Trophoblast cell (in vitro differentiated cells and primary cell): ENCODE measurements at regions not wholly inside any gene's neighbourhood (a gene's known extent, or its start where the extent isn't known, plus 50 kb on each side); places are given as distances from the start of the nearest gene placed in this dataset.
A peak's percentile ranks its signal among the peaks of the same experiment; 100 is the strongest.

ENCODE experiments used
- DNase-seq, 2 donors: peaks; one replicate each; pipeline ENCODE4 v3.0.0-alpha.2; 2016
- H2AFZ ChIP-seq: 2 replicates; pipeline ENCODE4 v1.6.1; 2013; ENCODE audit warnings: low read length, moderate library complexity, mild to moderate bottlenecking; ENCODE audit not compliant: insufficient read depth, poor library complexity
- H2AK5ac ChIP-seq: 2 replicates; pipeline ENCODE4 v1.6.1; 2013; ENCODE audit warnings: mild to moderate bottlenecking, low read length
- H2BK120ac ChIP-seq: 2 replicates; pipeline ENCODE4 v1.6.1; 2013; ENCODE audit warnings: low read length, mild to moderate bottlenecking, moderate library complexity; ENCODE audit not compliant: insufficient read depth, poor library complexity
- H2BK12ac ChIP-seq: 2 replicates; pipeline ENCODE4 v1.6.1; 2013; ENCODE audit warnings: mild to moderate bottlenecking, low read length, moderate library complexity
- H2BK5ac ChIP-seq: 2 replicates; pipeline ENCODE4 v1.6.1; 2013; ENCODE audit warnings: low read length, low read depth, moderate library complexity, mild to moderate bottlenecking; ENCODE audit not compliant: poor library complexity
- H3K14ac ChIP-seq: 2 replicates; pipeline ENCODE4 v1.6.1; 2013; ENCODE audit warnings: mild to moderate bottlenecking, low read length
- H3K18ac ChIP-seq: 2 replicates; pipeline ENCODE4 v1.6.1; 2013; ENCODE audit warnings: mild to moderate bottlenecking, low read length
- H3K23ac ChIP-seq: 2 replicates; pipeline ENCODE4 v1.6.1; 2013; ENCODE audit warnings: low read length
- H3K27ac ChIP-seq: 2 replicates; pipeline ENCODE4 v1.5.1; 2013; ENCODE audit warnings: low read depth, mild to moderate bottlenecking, inconsistent platforms, low read length, moderate library complexity
- H3K27me3 ChIP-seq: 2 replicates; pipeline ENCODE4 v1.6.1; 2013; ENCODE audit warnings: inconsistent platforms, mild to moderate bottlenecking, low read length, moderate library complexity; ENCODE audit not compliant: insufficient read depth
- H3K36me3 ChIP-seq, 2 experiments: 1 replicate in 1 of 2; 2 replicates in 1 of 2; pipeline ENCODE4 v1.6.1; 2013; ENCODE audit warnings: low read length in 2 of 2, mild to moderate bottlenecking in 2 of 2, moderate library complexity in 1 of 2; ENCODE audit not compliant: insufficient read depth in 2 of 2, control insufficient read depth in 1 of 2
- H3K4ac ChIP-seq: 2 replicates; pipeline ENCODE4 v1.6.1; 2013; ENCODE audit warnings: low read depth, mild to moderate bottlenecking, low read length, moderate library complexity
- H3K4me1 ChIP-seq, 2 experiments: 1 replicate in 1 of 2; 2 replicates in 1 of 2; pipeline ENCODE4 v1.6.1; 2013; ENCODE audit warnings: low read length in 2 of 2, mild to moderate bottlenecking in 2 of 2, moderate library complexity in 1 of 2; ENCODE audit not compliant: insufficient read depth in 2 of 2, control insufficient read depth in 1 of 2
- H3K4me2 ChIP-seq: 2 replicates; pipeline ENCODE4 v1.6.1; 2013; ENCODE audit warnings: inconsistent platforms, mild to moderate bottlenecking, low read length, moderate library complexity
- H3K4me3 ChIP-seq: 2 replicates; pipeline ENCODE4 v1.5.1; 2013; ENCODE audit warnings: mild to moderate bottlenecking, low read depth, low read length, inconsistent platforms
- H3K79me1 ChIP-seq: one replicate; pipeline ENCODE4 v1.6.1; 2013; ENCODE audit warnings: low read length
- H3K79me2 ChIP-seq: 2 replicates; pipeline ENCODE4 v1.6.1; 2013; ENCODE audit warnings: low read length, mild to moderate bottlenecking; ENCODE audit not compliant: control insufficient read depth, insufficient read depth, poor library complexity
- H3K9ac ChIP-seq: 2 replicates; pipeline ENCODE4 v1.6.1; 2013; ENCODE audit warnings: mild to moderate bottlenecking, low read length
- H3K9me3 ChIP-seq: 2 replicates; pipeline ENCODE4 v1.6.1; 2013; ENCODE audit warnings: low read depth, mild to moderate bottlenecking, control low read depth, inconsistent platforms, low read length; ENCODE audit not compliant: insufficient read depth
- H4K12ac ChIP-seq: 2 replicates; pipeline ENCODE4 v1.6.1; 2013; ENCODE audit warnings: low read depth, mild to moderate bottlenecking, low read length, moderate library complexity
- H4K8ac ChIP-seq: 2 replicates; pipeline ENCODE4 v1.6.1; 2013; ENCODE audit warnings: low read depth, mild to moderate bottlenecking, low read length, moderate library complexity
- H4K91ac ChIP-seq: one replicate; pipeline ENCODE4 v1.6.1; 2013; ENCODE audit warnings: low read depth, mild to moderate bottlenecking, low read length, moderate library complexity
- WGBS: extraction: QIAGEN DNeasy Blood & Tissue Kit; methylation state at CpG from one replicate; pipeline ENCODE4 v1.1.7; 2013; ENCODE audit warnings: missing lambda C conversion rate; ENCODE audit not compliant: insufficient read length, insufficient coverage; ENCODE audit errors: extremely low coverage; 5-methylcytosine and 5-hydroxymethylcytosine counted together

DNA sequence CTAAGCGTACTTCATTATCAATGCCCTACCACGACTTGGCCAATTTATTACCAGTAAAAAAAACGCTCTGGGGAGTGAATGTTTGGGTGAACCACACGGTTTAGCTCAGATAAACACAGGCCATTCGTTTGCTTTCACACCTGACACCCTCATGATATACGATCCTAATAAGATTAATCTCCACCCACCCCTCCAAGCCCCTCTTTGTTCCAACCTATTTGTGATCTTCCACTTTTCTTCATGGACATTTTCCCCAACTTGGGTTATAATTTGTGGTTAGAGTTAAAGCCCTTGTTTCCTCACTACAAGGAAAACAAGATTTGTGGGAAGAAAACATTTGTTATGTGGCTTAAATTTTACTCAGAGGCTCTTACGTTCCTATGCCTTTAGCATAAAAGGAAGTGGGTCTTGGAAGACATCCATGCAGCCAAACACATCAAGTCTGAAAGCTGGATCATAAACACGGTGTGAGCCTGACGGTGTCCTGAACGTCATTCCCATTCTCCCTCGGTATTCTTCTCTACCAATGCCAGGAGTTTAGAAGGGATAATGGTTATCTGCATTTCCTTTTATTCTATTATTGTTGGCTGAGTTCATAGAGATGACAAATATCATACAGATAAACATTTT, 518.9 kb downstream of the NR2F2 start:
- no peak overlapping the region for H3K23ac ChIP-seq
- H3K4ac ChIP-seq, result no peak overlapping the region
- no peak overlapping the region for H2AFZ ChIP-seq
- no peak overlapping the region for H4K91ac ChIP-seq
- no CpG with 5 or more reads among the region's 11 CpGs for WGBS
- H2BK12ac ChIP-seq, result no peak overlapping the region
- H2AK5ac ChIP-seq, result no peak overlapping the region
- no peaks in the 10 kb centered on the region for H3K9me3 ChIP-seq
- H4K8ac ChIP-seq, result no peak overlapping the region
- no peaks in the 10 kb centered on the region for H3K4me1 ChIP-seq
- no peaks in the 10 kb centered on the region for H3K79me1 ChIP-seq
- no peak overlapping the region for H4K12ac ChIP-seq
- DNase-seq, result no peak
- no peak overlapping the region for H3K9ac ChIP-seq
- H3K27ac ChIP-seq, result no peak overlapping the region
- no peak overlapping the region for H2BK120ac ChIP-seq
- no peaks in the 10 kb centered on the region for H3K79me2 ChIP-seq
- H3K14ac ChIP-seq, result no peak overlapping the region
- H3K27me3 ChIP-seq, result no peaks in the 10 kb centered on the region
- H3K18ac ChIP-seq, result no peak overlapping the region
- no peak overlapping the region for H2BK5ac ChIP-seq
- H3K4me3 ChIP-seq, result no peak overlapping the region
- no peaks in the 10 kb centered on the region for H3K36me3 ChIP-seq
- no peak overlapping the region for H3K4me2 ChIP-seq

DNA sequence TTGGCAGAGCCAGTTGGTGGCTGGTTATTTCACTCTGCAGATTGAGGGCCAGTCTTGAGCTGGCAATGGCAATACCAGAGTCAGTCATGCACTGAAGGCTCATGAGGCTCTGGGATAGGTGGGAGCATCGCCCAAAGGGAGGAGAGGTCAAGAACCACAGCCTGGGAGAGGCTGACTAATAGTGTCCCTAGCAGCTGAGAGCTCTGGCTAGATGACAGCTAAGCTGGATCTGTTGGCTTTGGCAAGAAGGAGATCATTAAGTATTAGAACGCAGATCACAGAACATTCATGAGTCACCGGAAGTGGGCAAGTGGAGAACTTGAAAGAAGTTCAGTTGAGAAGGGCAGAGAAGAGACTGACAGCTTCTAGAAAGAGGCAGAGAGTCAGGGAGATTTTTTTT, 521.1 kb downstream of the NR2F2 start:
- Histone ChIP-seq H3K9me3 (no peaks in the 10 kb centered on the region), H3K4ac (no peak overlapping the region), H3K4me1 (no peaks in the 10 kb centered on the region), H3K27ac (no peak overlapping the region), H3K79me1 (no peaks in the 10 kb centered on the region), H3K79me2 (no peaks in the 10 kb centered on the region), H3K23ac (no peak overlapping the region), H3K14ac (no peak overlapping the region), H2AK5ac (no peak overlapping the region), H3K27me3 (no peaks in the 10 kb centered on the region), H4K91ac (no peak overlapping the region), H3K4me2 (no peak overlapping the region), H3K18ac (no peak overlapping the region), H2BK5ac (no peak overlapping the region), H3K9ac (no peak overlapping the region), H2BK120ac (no peak overlapping the region), H4K8ac (no peak overlapping the region), H3K36me3 (no peaks in the 10 kb centered on the region), H4K12ac (no peak overlapping the region), H3K4me3 (no peak overlapping the region), H2BK12ac (no peak overlapping the region), H2AFZ (no peak overlapping the region)
- WGBS, result no CpG with 5 or more reads among the region's 3 CpGs
- DNase-seq, result no peak

GRCh38 chr15:96858694-96859093, 528.2 kb downstream of the NR2F2 start:
- no peak overlapping the region for H3K9ac ChIP-seq
- H3K23ac ChIP-seq, result no peak overlapping the region
- no peak overlapping the region for H2AK5ac ChIP-seq
- H2BK5ac ChIP-seq, result no peak overlapping the region
- no peak overlapping the region for H3K4me3 ChIP-seq
- no peak overlapping the region for H4K12ac ChIP-seq
- no peak overlapping the region for H4K91ac ChIP-seq
- H3K18ac ChIP-seq, result no peak overlapping the region
- H3K4ac ChIP-seq, result no peak overlapping the region
- WGBS, result no CpG with 5 or more reads among the region's 9 CpGs
- no peak for DNase-seq
- H3K4me1 ChIP-seq, result no peaks in the 10 kb centered on the region
- H3K27me3 ChIP-seq, result no peaks in the 10 kb centered on the region
- H2BK12ac ChIP-seq, result no peak overlapping the region
- H4K8ac ChIP-seq, result no peak overlapping the region
- no peaks in the 10 kb centered on the region for H3K9me3 ChIP-seq
- no peaks in the 10 kb centered on the region for H3K36me3 ChIP-seq
- no peaks in the 10 kb centered on the region for H3K79me1 ChIP-seq
- H3K79me2 ChIP-seq, result no peaks in the 10 kb centered on the region
- no peak overlapping the region for H2BK120ac ChIP-seq
- H3K14ac ChIP-seq, result no peak overlapping the region
- no peak overlapping the region for H3K4me2 ChIP-seq
- H2AFZ ChIP-seq, result no peak overlapping the region
- no peak overlapping the region for H3K27ac ChIP-seq

DNA sequence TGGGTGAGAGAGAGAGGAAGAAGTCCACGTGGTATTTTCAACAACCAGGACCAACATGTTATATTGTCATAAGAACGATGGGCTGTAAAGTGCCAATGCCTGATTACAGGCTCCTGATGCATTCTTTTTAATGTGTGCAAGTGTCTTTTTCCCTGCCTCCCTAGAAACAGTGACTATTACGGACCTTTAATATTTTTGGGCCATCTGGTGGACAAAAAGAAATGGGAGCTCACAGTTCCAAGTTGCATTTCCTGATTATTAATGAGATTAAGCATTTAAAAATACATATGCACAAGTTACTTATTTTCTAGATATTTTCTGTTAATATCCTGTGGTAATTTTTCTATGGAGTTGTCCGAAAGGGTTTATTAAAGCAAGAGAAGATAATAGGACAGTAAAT, 530.2 kb downstream of the NR2F2 start:
- Histone ChIP-seq H3K27ac (no peak overlapping the region), H3K18ac (no peak overlapping the region), H3K79me1 (no peaks in the 10 kb centered on the region), H3K23ac (no peak overlapping the region), H2BK5ac (no peak overlapping the region), H3K9me3 (no peaks in the 10 kb centered on the region), H3K4me2 (no peak overlapping the region), H3K4ac (no peak overlapping the region), H3K79me2 (no peaks in the 10 kb centered on the region), H2BK12ac (no peak overlapping the region), H4K91ac (no peak overlapping the region), H3K27me3 (no peaks in the 10 kb centered on the region), H3K36me3 (no peaks in the 10 kb centered on the region), H2AFZ (no peak overlapping the region), H3K9ac (no peak overlapping the region), H4K12ac (no peak overlapping the region), H3K4me3 (no peak overlapping the region), H3K14ac (no peak overlapping the region), H2AK5ac (no peak overlapping the region), H3K4me1 (no peaks in the 10 kb centered on the region), H2BK120ac (no peak overlapping the region), H4K8ac (no peak overlapping the region)
- no CpG with 5 or more reads among the region's 4 CpGs for WGBS
- peak in 1 of 2 donors; percentile 5 for DNase-seq
